ENCODE measurements at regions not wholly inside any gene's neighbourhood (a gene's known extent, or its start where the extent isn't known, plus 50 kb on each side); places are given as distances from the start of the nearest gene placed in this dataset.

DNA sequence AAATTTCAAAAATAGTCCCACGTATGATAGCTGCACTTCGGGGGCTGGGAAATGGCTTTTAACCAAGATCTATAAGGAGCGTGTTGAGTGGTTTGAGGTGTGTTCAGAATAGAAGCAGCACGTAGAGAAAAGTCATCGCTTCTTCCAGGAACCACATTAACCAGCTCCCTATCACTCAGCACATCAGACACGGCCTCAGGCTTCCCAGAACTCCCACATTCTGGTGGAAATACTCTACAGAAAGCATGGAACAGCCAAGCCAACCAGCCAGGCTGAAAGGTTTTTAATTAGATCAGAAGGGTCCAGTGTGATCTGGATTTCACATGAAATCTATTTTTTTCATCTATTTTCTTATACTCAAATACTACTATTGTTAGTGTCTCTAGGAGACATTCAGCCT, 231.5 kb upstream of the NRP1 start:
- no peak for TF ChIP-seq CTCF (conservative IDR thresholded peaks at IDR 0.05; ENCODE audit: low read length)
- H3K4me3 ChIP-seq (ENCODE audit: low read length): no peak overlapping the region
- no peak for DNase-seq (ENCODE audit: low read depth)

GRCh38 chr10:33565231-33565630, 230.8 kb upstream of the NRP1 start:
- DNase-seq (ENCODE audit: low read depth): no peak
- no peak overlapping the region for H3K4me3 ChIP-seq (ENCODE audit: low read length)
- no peak for TF ChIP-seq CTCF (conservative IDR thresholded peaks at IDR 0.05; ENCODE audit: low read length)

DNA sequence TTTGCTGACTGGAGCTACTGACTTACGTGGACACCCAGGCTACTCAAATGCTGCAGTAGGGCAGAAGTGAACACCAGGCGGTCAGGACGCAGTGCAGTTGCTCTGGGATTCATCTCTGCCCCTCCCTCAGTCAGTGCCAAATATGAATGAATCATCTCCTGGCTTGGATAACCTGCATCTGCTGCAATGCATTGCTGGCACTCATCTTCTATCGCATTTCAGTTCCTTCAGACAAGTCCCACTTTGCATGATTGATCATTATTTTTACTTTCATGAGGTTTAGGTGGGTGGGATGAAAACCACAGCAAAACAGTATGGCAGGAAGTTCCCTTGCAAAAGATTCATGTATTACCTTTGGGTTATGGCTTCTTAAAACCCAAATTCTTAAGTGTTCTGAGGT, 224.6 kb upstream of the NRP1 start:
- DNase-seq (ENCODE audit: low read depth): peak; percentile 88
- peak; percentile 34 for TF ChIP-seq CTCF (conservative IDR thresholded peaks at IDR 0.05; ENCODE audit: low read length)

GRCh38 chr10:33557313-33557712, 222.8 kb upstream of the NRP1 start:
- no peak for TF ChIP-seq CTCF (conservative IDR thresholded peaks at IDR 0.05; ENCODE audit: low read length)
- no peak for DNase-seq (ENCODE audit: low read depth)
- no peak overlapping the region for H3K4me3 ChIP-seq (ENCODE audit: low read length)

More for the DNA sequence above, 224.6 kb upstream of the NRP1 start:
- H3K4me3 ChIP-seq (ENCODE audit: low read length): no peak overlapping the region

- TF ChIP-seq CTCF (conservative IDR thresholded peaks at IDR 0.05; ENCODE audit: low read length): no peak
- no peak overlapping the region for H3K4me3 ChIP-seq (ENCODE audit: low read length)
- DNase-seq (ENCODE audit: low read depth): no peak
Measured at GRCh38 chr10:33556620-33557019, 222.2 kb upstream of the NRP1 start.

GRCh38 chr10:33556103-33556502, 221.6 kb upstream of the NRP1 start:
- TF ChIP-seq CTCF (conservative IDR thresholded peaks at IDR 0.05; ENCODE audit: low read length): no peak
- no peak for DNase-seq (ENCODE audit: low read depth)
- no peak overlapping the region for H3K4me3 ChIP-seq (ENCODE audit: low read length)

DNA sequence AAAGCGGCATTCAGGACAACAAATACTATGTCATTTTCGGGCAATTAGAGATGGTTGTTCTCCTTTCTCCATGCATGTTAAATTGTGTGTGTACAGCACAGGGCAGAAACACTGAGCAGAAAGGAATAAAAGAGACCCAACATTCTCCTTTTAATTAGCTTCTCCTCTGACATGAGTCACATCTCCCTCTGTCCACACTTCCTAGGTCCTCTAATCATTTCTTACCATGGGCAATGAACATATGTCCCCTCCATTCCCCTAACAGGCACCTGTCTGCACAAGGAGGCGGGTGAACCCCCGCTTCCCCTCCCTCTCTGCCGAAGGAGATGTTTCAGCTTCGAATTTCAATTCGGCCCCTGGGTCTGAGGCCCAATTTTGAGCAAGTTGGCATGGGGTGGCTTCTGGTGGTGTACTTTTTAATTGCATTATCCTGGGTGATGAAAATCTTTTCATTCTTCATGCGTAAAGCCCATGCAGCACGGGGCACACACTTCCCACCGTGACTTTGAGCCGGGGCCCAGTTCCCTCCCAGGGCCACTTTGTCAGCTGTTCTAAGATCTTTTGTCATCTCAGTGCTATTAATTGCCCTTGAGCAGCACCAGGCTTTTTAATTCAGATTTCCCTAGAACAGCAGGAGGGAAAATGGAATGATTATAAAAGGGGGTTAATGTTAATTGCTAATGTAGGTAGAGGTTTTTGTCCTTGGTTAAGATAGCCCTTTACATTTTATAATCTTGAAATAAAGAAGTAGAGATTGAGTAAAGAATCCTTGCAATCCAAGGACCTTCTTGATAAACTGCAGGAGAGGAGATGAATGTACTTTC, 219.5 kb upstream of the NRP1 start:
- no peak for DNase-seq (ENCODE audit: low read depth)
- no peak overlapping the region for H3K4me3 ChIP-seq (ENCODE audit: low read length)
- no peak for TF ChIP-seq CTCF (conservative IDR thresholded peaks at IDR 0.05; ENCODE audit: low read length)
